AG09309 (cell line): ENCODE measurements at regions not wholly inside any gene's neighbourhood (a gene's known extent, or its start where the extent isn't known, plus 50 kb on each side); places are given as distances from the start of the nearest gene placed in this dataset.
"Not testable (repeated sequence)": the region's sequence is repeated elsewhere in the genome, so short reads cannot be mapped to it uniquely, and the experiment has no call there.

Experiments
- DNase-seq: peaks from one replicate; pipeline ENCODE4 v3.0.0-alpha.2; 2010; ENCODE audit warnings: low read depth
- H3K4me3 ChIP-seq: 2 replicates; pipeline ENCODE4 v1.5.1; 2011; ENCODE audit warnings: mild to moderate bottlenecking, low read depth, low read length, moderate library complexity; ENCODE audit not compliant: control insufficient read depth
- CTCF ChIP-seq: IDR thresholded peaks from 2 replicates; pipeline ENCODE4 v1.5.1; 2011; ENCODE audit warnings: mild to moderate bottlenecking, low read depth, low read length, inconsistent platforms; ENCODE audit not compliant: insufficient read depth, control insufficient read depth; ENCODE audit errors: missing control alignments

DNA sequence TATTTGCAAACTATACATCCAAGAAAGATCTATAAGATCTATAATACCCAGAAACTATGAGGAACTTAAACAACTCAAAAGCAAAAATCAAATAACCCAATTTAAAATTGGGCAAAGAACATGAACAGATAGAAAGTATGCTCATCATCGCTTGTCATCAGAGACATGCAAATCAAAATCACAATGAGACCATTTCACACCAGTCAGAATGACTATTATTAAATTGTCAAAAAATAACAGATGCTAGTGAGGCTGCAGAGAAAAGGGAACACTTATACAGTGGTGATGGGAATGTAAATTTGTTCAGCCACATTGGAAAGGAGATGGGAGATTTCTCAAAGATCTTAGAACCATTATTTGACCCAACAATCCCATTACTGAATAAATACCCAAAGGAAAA, 1451.7 kb upstream of the ADGRL3 start:
- no peak for TF ChIP-seq CTCF
- H3K4me3 ChIP-seq: no peak overlapping the region
- DNase-seq: no peak

- TF ChIP-seq CTCF: no peak
- H3K4me3 ChIP-seq: no peak overlapping the region
- no peak for DNase-seq
These were observed 1440.9 kb upstream of the ADGRL3 start for GRCh38 chr4:59759082-59759825.

DNA sequence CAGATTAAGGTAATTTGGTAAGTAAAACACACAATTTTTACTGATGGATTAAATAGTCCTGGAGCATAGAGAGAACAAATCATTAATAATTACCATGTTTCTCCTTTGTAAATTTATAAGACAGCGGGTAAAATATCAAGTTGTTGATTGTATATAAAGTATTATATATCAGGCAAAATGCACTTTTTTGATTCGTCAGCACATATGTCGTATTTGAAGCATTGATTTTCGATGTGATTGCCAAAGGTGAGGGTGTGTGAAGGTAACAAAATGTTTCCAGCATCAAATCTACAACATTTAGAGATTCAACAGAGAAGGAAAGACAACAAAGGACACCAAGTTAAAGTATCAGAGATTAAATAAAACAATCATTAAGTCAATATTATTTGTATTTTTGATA, 1437.8 kb upstream of the ADGRL3 start:
- DNase-seq: no peak
- H3K4me3 ChIP-seq: no peak overlapping the region
- TF ChIP-seq CTCF: no peak

- no peak overlapping the region for H3K4me3 ChIP-seq
- no peak for TF ChIP-seq CTCF
- no peak for DNase-seq
These were observed 1429.4 kb upstream of the ADGRL3 start for GRCh38 chr4:59770601-59771264.

GRCh38 chr4:59772641-59773139, 1427.4 kb upstream of the ADGRL3 start:
- TF ChIP-seq CTCF: no peak
- H3K4me3 ChIP-seq: no peak overlapping the region

GRCh38 chr4:59780271-59780670, 1419.9 kb upstream of the ADGRL3 start:
- not testable (repeated sequence) for DNase-seq, H3K4me3 ChIP-seq

More at GRCh38 chr4:59772641-59773139, 1427.4 kb upstream of the ADGRL3 start:
- DNase-seq: no peak

- H3K4me3 ChIP-seq: no peak overlapping the region
- TF ChIP-seq CTCF: no peak
- no peak for DNase-seq
These were observed 1395.0 kb upstream of the ADGRL3 start for GRCh38 chr4:59805176-59805575.
